Brain microvascular endothelial cell (primary cell): ENCODE measurements at regions not wholly inside any gene's neighbourhood (a gene's known extent, or its start where the extent isn't known, plus 50 kb on each side); places are given as distances from the start of the nearest gene placed in this dataset.

Experiments used
- DNase-seq: peaks from one replicate; pipeline ENCODE4 v3.0.0-alpha.2; 2020
- H3K27ac ChIP-seq: fragments of 250-450 bp; sonication (Bioruptor Pico); 2 replicates; pipeline ENCODE4 v1.5.1; 2020; ENCODE audit warnings: mild to moderate bottlenecking, moderate library complexity
- H3K27me3 ChIP-seq: fragments of 250-450 bp; sonication (Bioruptor Pico); replicated peaks from 2 replicates; pipeline ENCODE4 v1.5.1; 2020; ENCODE audit warnings: mild to moderate bottlenecking
- H3K36me3 ChIP-seq: fragments of 250-450 bp; sonication (Bioruptor Pico); replicated peaks from 2 replicates; pipeline ENCODE4 v1.5.1; 2020; ENCODE audit warnings: mild to moderate bottlenecking
- H3K4me3 ChIP-seq: 2 replicates; pipeline ENCODE4 v1.5.1; 2011; ENCODE audit warnings: low read depth, mild to moderate bottlenecking, control low read depth, low read length, moderate library complexity
- in situ Hi-C: cut with HindIII; loops from 2 replicates; pipeline ENCODE4 v1.10.0; 2017; ENCODE audit warnings: low sequenced_read_pairs, low pct_ligation_motif_present
- TF ChIP-seq, protein P1 (sequence below): IDR thresholded peaks from 2 replicates; pipeline ENCODE4 v1.5.1; 2011; ENCODE audit warnings: low read depth, mild to moderate bottlenecking, moderate library complexity, low read length, control low read depth, inconsistent platforms; ENCODE audit errors: missing control alignments

DNA sequence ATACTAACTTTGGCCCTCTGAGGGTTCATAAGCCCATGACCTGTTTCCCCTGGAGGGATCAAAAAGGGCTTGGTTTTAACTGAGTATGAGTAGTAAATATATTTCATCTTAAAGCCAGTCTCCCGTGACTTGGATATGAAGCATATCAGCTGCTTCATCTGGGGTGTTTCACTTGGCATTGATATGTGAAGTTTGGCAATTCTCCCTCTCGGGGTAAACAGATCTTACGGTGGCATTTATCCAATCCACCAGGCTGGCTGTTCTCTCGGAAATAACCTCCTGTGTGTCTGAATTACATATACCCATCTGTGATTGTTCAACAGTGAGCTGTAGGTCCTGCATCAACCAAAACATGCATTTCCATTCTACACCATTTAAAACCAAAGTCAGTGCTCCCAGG, 130.7 kb downstream of the ADAM29 start:
- TF ChIP-seq, protein P1, sequence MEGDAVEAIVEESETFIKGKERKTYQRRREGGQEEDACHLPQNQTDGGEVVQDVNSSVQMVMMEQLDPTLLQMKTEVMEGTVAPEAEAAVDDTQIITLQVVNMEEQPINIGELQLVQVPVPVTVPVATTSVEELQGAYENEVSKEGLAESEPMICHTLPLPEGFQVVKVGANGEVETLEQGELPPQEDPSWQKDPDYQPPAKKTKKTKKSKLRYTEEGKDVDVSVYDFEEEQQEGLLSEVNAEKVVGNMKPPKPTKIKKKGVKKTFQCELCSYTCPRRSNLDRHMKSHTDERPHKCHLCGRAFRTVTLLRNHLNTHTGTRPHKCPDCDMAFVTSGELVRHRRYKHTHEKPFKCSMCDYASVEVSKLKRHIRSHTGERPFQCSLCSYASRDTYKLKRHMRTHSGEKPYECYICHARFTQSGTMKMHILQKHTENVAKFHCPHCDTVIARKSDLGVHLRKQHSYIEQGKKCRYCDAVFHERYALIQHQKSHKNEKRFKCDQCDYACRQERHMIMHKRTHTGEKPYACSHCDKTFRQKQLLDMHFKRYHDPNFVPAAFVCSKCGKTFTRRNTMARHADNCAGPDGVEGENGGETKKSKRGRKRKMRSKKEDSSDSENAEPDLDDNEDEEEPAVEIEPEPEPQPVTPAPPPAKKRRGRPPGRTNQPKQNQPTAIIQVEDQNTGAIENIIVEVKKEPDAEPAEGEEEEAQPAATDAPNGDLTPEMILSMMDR: no peak
- Histone ChIP-seq H3K4me3 (no peak overlapping the region), H3K27me3 (no peaks in the 10 kb centered on the region), H3K27ac (no peak overlapping the region), H3K36me3 (no peaks in the 10 kb centered on the region)
- in situ Hi-C loops: no loop called here
- no peak for DNase-seq

DNA sequence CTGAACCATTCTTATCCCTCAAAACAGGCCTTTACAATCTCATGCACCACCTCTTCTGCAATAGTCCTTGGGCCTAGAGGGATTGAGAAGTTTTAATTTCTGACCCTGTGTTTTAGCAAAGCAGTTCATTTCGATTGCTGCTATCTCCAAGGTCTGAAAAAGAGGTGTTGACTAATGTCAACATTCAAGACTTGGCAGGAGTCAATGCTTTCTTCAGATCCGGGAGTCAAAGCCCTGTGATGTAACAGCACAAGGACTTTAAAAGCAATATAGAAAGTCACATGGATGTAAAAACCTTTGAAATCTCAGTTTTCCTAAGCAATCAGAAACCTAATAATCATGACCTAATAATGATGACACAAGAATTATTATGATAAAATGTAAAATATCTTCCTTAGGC, 133.8 kb downstream of the ADAM29 start:
- no peaks in the 10 kb centered on the region for H3K27me3 ChIP-seq
- DNase-seq: no peak
- TF ChIP-seq, protein P1: no peak
- H3K4me3 ChIP-seq: no peak overlapping the region
- in situ Hi-C loops: no loop called here
- no peak overlapping the region for H3K27ac ChIP-seq
- H3K36me3 ChIP-seq: no peaks in the 10 kb centered on the region

DNA sequence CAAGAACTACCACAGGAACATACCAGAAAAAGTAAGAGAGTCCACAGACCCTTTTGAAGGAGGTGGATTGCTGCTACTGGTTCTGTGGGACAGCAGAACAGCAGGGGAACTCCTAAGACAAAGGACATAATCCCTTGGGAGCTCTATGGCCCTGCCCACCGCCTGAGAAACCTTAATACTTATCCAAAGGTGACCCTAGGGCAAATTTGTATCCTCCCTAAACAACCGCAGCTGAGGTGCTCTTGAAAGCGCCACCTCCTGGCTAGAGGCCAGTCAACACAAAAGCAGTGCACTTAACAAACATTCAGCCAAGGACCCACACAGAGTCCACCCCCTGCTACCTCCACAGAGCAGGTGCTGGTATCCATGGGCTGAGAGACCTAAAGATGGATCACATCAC, 136.8 kb downstream of the ADAM29 start:
- H3K27me3 ChIP-seq: no peaks in the 10 kb centered on the region
- DNase-seq: no peak
- in situ Hi-C loops: no loop called here
- no peak overlapping the region for H3K4me3 ChIP-seq
- H3K36me3 ChIP-seq: no peaks in the 10 kb centered on the region
- no peak overlapping the region for H3K27ac ChIP-seq
- TF ChIP-seq, protein P1: no peak

DNA sequence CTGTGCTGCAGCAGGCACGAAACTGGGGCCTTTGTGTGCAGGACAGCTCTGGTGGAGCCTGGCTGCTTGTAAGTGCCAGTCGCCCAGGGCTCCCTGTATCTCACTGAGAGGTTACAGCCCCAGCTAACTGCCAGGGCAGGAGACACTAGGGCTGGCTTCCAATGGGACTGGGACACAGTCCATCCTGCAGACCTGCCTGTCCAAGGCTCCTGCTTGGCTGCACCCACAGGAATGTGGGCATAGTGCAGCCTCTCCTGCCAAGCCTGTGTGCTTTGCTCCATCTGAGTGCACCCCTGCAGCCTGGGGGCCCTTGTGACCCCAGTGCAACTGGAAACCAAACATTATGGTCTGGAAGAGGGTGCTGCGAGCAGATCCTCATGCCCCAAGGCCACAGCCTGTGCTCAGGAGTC, 144.0 kb downstream of the ADAM29 start:
- H3K27me3 ChIP-seq: no peaks in the 10 kb centered on the region

DNA sequence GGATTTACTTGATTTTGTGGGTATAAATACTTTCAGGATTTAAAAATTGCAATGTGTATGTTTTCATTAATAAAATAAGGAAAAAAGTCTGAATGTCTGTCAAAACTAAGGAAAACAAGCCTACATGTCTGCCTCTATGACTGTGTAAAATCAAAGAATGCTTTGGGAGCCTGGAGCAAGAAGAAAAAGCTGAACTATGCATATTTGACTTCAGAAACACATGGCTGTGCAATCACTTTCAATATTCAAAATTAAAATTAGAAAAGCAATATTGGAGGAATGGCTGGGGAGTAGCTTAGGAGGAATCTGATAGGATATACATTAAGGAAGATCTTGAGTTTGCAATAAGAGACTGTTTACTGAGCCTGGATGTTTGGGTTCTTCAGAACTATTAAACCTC, 147.1 kb downstream of the ADAM29 start:
- TF ChIP-seq, protein P1: no peak
- DNase-seq: no peak
- Histone ChIP-seq H3K36me3 (no peaks in the 10 kb centered on the region), H3K27ac (no peak overlapping the region), H3K27me3 (no peaks in the 10 kb centered on the region), H3K4me3 (no peak overlapping the region)
- in situ Hi-C loops: no loop called here

More for the DNA sequence above, 144.0 kb downstream of the ADAM29 start:
- TF ChIP-seq, protein P1: no peak
- in situ Hi-C loops: no loop called here
- DNase-seq: no peak
- Histone ChIP-seq H3K36me3 (no peaks in the 10 kb centered on the region), H3K27ac (no peak overlapping the region), H3K4me3 (no peak overlapping the region)

DNA sequence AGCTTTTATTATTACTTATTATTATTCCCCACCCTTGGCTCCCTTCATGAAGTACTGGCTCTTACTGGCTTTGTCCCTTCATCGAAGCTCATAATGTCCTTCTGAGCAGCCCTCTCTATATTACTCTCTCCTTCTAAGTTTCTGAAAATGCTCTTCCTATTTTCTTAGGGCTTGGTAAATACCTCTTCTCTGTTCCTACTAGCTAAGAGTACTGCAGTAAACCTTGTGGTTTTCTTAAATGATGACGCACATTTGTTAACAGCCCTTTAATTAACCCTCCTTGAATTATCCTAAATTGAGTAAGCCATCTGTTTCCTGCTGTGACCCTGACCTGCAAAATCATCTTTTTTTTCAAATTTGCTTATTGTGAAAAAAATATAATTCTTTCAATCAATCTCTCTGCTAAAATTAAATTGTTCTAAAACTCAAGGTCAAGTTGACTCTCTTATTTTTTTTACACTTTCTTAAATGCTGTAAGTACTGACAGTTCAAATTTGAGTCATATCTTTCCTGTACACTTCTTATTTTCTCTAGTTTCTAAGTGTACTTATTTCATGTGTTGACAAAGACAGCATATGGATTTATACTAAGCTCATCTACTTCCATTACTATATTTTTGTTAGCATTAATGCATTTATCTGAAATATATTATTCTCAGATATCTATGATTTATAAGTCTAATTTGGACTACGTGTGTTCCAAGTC, 148.9 kb downstream of the ADAM29 start:
- TF ChIP-seq, protein P1: no peak
- Histone ChIP-seq H3K4me3 (no peak overlapping the region), H3K27me3 (no peaks in the 10 kb centered on the region), H3K36me3 (no peaks in the 10 kb centered on the region), H3K27ac (no peak overlapping the region)
- in situ Hi-C loops: no loop called here
- DNase-seq: no peak
